Stimulated activated CD8-positive, alpha-beta memory T cell treated with anti-CD3 and anti-CD28 coated beads, Interleukin-2, amount 100 ng/mL, for 1 hour (primary cell): ENCODE measurements at regions not wholly inside any gene's neighbourhood (a gene's known extent, or its start where the extent isn't known, plus 50 kb on each side); places are given as distances from the start of the nearest gene placed in this dataset.
"Not testable (repeated sequence)": the region's sequence is repeated elsewhere in the genome, so short reads cannot be mapped to it uniquely, and the experiment has no call there.

Experiments used
- DNase-seq, 2 donors: peaks; one replicate each; pipeline ENCODE4 v3.0.0-alpha.2; 2020; ENCODE audit warnings: low read depth in 2 of 2

DNA sequence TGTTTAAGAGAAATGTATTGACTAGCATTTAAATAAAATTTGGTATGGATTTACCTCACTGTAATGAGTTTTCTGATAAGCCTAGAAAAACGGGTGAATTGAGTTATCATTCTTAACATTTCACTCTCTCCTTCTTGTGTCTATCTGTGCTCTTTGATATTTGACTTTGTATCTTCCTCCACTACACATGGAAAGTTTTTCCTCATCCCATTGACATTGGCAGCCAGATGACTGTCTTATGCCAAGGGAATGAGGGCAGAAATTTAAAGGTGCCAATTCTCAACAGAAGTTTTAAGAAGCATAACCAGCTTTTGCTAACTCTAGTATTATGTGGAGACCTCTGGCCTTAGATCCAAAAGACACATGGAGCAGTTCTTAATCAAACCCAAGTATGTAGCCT lies 376.6 kb downstream of the DSEL start:
- DNase-seq = no peak

DNA sequence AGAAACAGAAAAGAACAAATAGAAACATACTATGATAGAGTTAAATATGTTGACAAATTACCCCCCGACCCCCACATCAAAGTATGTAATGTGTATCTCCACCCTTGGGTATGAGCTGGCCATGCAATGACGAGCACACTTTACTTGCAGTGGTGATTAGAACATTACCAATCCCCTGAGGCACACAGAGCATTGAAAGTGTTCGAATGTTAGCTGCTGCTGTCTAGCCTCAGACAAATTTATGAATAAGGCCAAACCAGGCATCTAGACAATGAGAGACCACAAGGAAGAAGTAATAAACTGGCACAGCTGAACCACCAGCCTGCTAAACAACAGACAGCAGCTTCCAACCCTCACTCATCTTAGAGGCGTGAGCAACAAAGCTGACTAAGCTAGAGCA lies 380.5 kb downstream of the DSEL start:
- DNase-seq = no peak

- DNase-seq = no peak
Measured at GRCh38 chr18:67134911-67135310, 381.6 kb downstream of the DSEL start.

- no peak for DNase-seq
Measured at GRCh38 chr18:67133669-67134068, 382.9 kb downstream of the DSEL start.

DNA sequence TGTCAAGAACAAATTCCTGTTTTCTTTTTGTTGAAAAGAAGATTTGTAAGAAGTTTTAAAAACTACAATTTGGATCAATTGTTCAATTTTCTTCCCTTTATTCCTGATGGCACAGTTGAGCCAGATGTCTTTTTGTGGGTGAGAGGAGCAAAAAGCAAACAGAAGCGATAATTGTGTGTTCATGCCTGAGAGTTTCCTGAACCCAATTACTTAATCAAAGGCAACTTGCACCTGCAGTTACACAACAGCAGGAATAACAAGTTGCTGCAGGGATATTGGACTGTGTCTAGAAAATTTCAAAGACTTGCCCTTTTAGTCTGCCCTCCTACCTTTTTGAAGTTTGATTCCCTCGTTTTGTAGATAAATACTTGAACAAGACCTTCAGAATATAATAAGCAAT lies 383.6 kb downstream of the DSEL start:
- no peak for DNase-seq

DNA sequence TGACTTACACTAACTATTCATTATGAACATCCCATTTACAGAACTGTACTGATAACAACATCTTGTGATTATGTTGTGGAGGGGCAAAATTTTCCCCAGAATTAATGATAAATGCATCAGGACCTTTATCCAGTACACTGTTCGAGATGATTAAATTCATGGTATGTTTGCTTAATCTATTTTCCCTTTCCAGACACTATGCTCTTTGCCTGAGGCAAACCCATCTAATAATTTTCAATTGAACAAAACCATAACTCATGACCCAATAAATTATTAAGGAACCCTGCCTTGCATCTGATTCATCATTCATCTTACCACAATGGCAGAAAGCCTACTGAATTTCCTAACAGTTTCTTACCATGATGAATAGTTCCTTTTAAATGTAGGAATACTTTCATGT lies 385.0 kb downstream of the DSEL start:
- DNase-seq = no peak

- not testable (repeated sequence) for DNase-seq
Measured at GRCh38 chr18:67126751-67127150, 389.8 kb downstream of the DSEL start.

- no peak for DNase-seq
Measured at GRCh38 chr18:67123901-67124300, 392.6 kb downstream of the DSEL start.

GRCh38 chr18:67117804-67118203 lies 398.7 kb downstream of the DSEL start:
- DNase-seq = no peak

GRCh38 chr18:67109535-67109934 lies 407.0 kb downstream of the DSEL start:
- DNase-seq = no peak

- no peak for DNase-seq
Measured at GRCh38 chr18:67108894-67109293, 407.6 kb downstream of the DSEL start.

DNA sequence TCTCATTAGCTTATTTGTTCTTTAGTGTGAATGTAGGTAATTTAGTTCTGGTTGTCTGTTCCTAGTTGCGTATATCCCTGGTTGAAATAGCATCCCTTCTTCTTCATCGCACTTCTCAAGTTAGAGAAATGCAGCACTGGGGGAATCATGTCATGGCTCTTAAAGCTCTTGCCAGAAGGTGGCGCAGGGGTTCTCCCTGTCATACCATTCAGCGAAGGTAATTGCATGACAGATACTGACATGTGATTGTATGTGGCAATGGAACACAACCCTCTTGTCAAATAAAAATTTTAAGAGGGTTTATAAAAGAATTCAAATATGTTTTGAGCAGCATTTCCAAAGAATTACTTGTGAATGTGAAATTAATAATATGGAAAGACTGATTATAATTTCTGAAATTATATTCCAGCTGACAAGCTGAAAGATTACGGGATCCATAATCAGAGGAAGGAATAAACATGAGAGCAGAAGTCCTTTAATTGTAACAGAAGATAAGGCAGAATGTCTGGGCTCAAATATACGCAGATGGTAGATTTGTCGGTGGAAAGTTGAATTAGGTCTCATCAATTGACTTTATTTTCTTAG lies 411.7 kb downstream of the DSEL start:
- DNase-seq = no peak

DNA sequence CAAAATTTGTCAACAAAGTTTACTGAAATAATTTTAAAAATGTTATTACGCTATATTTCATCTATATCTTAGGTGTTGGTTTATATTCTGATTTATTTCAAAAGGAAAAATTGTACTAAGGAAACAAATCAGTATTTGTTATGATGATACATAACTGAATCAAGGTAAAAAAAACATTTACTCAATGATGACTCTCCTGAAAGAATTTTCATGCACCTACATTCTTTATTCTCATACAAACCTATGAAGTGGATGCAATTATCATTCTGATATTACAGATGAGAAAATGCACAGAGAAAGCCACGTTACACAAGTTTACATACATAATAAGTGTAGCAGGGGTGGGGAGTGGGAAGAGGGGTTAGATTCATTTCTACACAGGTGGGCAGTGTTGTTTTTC lies 422.4 kb downstream of the DSEL start:
- DNase-seq = no peak

DNA sequence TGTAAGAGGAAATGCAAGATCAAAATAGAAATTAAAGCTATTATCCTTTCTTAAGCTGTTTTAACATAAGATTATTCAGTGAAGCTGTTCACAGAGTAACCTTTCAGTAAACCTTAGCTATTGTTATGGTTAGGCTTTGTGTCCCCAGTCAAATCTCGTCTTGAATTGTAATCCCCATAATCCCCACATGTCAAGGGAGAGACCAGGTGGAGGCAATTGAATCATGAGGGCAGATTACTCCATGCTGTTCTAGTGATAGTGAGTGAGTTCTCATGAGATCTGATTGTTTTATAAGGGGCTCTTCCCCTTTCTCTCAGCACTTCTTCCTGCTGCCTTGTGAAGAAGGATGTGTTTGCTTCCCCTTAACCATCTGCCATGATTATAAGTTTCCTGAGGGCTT lies 424.4 kb downstream of the DSEL start:
- DNase-seq = no peak

DNA sequence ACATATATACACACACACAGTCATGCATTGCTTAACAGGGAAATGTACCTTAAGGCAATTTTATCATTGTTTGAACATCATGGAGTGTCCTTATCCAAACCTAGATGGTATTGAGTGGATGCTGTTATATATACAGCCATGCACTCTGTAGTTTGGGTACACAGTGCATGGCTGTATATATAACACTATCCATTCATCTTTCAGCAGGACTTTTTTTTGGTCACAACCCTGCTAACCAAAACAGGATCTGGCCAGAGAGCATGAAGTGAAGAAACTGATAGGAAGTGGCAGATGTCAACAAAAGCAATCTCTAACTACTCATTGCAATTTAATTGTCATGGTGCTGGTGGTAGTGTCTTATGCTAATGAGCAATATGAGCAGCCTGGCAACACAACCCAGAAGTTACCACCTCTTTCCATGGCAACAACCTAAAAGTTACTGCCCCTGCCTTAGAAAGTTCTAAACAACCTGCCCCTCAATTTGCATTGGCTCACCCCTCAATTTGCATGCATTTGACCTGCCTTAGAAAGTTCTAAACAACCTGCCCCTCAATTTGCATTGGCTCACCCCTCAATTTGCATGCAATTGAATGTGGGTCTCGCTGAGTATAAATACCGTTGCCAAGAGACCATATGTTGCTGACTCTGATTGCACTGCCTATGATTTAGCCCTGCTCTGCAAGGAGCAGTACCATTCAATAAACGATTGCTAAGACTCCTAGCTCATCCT lies 434.9 kb downstream of the DSEL start:
- no peak for DNase-seq

GRCh38 chr18:67080601-67081000 lies 435.9 kb downstream of the DSEL start:
- no peak for DNase-seq

DNA sequence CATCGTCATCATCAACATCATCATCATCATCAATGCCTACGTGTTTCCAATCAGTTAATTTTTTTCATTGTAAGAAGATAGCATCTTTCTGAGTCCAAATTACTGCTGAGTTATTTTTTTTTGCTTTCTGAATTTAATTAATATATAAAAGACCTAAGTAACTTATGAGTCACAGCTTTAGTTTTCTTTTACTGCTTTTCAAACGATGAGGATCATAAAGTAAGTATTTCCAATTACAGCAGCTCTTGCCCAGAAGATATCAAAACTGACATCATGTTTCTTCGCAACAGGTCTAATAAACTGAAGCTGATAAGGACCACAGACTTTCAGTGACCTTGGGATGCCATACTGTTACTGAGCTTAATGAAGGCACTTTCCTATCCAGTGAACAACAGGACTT lies 442.2 kb downstream of the DSEL start:
- no peak for DNase-seq

GRCh38 chr18:67072791-67073190 lies 443.7 kb downstream of the DSEL start:
- no peak for DNase-seq

DNA sequence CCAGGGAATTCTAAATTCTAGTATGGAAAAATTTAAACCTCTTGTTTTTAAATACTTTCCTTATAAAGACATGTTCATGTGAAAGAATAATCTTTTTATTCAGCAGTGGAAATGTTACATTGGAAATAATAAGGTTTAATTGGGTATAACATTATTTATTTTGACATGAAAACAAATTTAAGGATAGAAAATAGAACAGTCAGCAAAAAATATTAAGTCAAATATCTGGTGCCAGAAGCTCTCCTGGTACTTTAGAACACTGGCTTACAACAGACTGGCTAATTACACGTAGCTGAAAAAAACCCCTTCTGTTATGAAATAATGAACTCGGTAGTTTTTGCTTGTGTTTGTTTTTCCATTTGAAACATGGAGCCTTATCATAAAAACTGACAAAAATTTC lies 447.9 kb downstream of the DSEL start:
- DNase-seq = no peak

GRCh38 chr18:67047334-67047733 lies 443.4 kb upstream of the CDH19 start:
- DNase-seq = no peak

DNA sequence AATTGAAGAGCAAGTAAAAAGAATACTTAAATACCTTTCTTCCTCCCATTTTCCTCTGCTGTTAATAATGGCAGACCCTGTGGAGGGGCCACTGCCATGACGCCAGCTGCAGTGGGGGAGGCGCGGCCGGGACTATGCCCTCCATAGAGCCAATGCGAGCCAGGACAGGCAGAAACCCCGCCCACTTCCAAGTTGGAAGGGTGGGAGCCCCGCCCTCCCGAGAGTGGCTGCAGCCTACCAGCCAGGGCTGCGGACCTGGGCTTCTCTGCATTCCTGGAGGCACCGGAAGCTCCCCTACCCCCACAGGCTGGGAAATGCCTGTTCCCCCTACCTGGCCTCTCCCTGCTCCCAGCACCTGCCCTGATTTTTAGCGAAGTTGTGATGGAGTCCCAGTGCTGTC lies 439.4 kb upstream of the CDH19 start:
- DNase-seq = no peak

- no peak for DNase-seq
Measured at GRCh38 chr18:67041334-67041733, 437.4 kb upstream of the CDH19 start.

DNA sequence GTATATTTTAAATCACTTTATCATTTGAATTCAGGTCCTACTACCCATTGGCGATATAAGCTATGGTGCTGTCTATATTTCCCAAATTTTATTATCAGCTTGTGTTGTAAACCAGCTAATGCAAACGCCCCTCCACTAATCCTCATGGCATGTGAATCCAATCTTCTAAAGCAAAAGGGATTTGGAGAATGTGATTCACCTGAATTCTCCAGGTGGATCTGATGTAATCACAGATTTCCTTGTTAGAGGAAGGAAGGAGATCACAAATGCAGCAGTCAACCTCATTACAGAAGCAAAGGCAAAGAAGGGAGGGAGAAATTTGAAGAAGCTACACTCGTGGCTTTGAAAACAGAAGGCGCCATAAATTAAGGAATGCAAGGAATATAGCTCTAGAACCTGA lies 431.1 kb upstream of the CDH19 start:
- DNase-seq = no peak

- DNase-seq = no peak
Measured at GRCh38 chr18:67023059-67023458, 419.2 kb upstream of the CDH19 start.
